Upper lobe of left lung (tissue), 6 donors: ENCODE measurements at regions not wholly inside any gene's neighbourhood (a gene's known extent, or its start where the extent isn't known, plus 50 kb on each side); places are given as distances from the start of the nearest gene placed in this dataset.

Experiments used
- ATAC-seq, 2 donors: fragments of 200-7000 bp; cut with Tn5 transposase; one replicate each; pipeline ENCODE4 v1.9.1; 2022; ENCODE audit warnings: mild to moderate bottlenecking in 2 of 2, moderate library complexity in 2 of 2; ENCODE audit not compliant: low FRiP score in 2 of 2
- DNase-seq, 2 donors: peaks; one replicate each; pipeline ENCODE4 v3.0.0-alpha.2; 2019 to 2020
- H3K27ac ChIP-seq, 4 donors: fragments of 200-600 bp; sonication (generic); one replicate each; pipeline ENCODE4 v1.5.1; 2016 to 2019
- H3K27me3 ChIP-seq, 4 donors: fragments of 200-600 bp; sonication (generic); one replicate each; pipeline ENCODE4 v1.5.1; 2017 to 2019
- H3K36me3 ChIP-seq, 4 donors: fragments of 200-600 bp; sonication (generic); one replicate each; pipeline ENCODE4 v1.5.1; 2016 to 2019
- H3K4me1 ChIP-seq, 4 donors: fragments of 200-600 bp; sonication (generic); one replicate each; pipeline ENCODE4 v1.5.1; 2018 to 2019
- H3K4me3 ChIP-seq, 4 donors: fragments of 200-600 bp; sonication (generic); one replicate each; pipeline ENCODE4 v1.5.1; 2017 to 2019; ENCODE audit warnings: mild to moderate bottlenecking in 2 of 4, moderate library complexity in 1 of 4
- H3K9me3 ChIP-seq, 4 donors: fragments of 200-600 bp; sonication (generic); one replicate each; pipeline ENCODE4 v1.5.1; 2018 to 2019
- EP300 ChIP-seq, 4 donors: sonication (generic); formaldehyde crosslinking; IDR thresholded peaks; one replicate each; pipeline ENCODE4 v1.5.1; 2017; ENCODE audit warnings: antibody characterized with exemption in 4 of 4, control low read depth in 2 of 4
- POLR2A ChIP-seq, 4 donors: fragments of 450-650 bp; IDR thresholded peaks; one replicate each; pipeline ENCODE4 v1.5.1; 2016 to 2017; ENCODE audit warnings: antibody characterized with exemption in 4 of 4, mild to moderate bottlenecking in 2 of 4
- POLR2AphosphoS5 ChIP-seq, 2 donors: sonication (generic); formaldehyde crosslinking; IDR thresholded peaks; one replicate each; pipeline ENCODE4 v1.5.1; 2017; ENCODE audit warnings: antibody characterized with exemption in 2 of 2
- WGBS, 2 donors: methylation state at CpG; one replicate each; pipeline ENCODE4 v1.1.5; 2017 to 2018; 5-methylcytosine and 5-hydroxymethylcytosine counted together
- TF ChIP-seq, protein P1 (sequence below), 6 experiments: fragments of 450-650 bp in 4 of 6; fragments of 200-600 bp in 2 of 6; sonication (generic) in 2 of 6; IDR thresholded peaks; one replicate each; pipeline ENCODE4 v1.5.1; 2016 to 2019; ENCODE audit warnings: antibody characterized with exemption in 6 of 6
- donor health status: DM: no; HTN: no; CAD: no; lungs with moderate emphysema.
- donor health status: DM: no; HTN: yes; CAD: no; lungs with severe emphysema.

DNA sequence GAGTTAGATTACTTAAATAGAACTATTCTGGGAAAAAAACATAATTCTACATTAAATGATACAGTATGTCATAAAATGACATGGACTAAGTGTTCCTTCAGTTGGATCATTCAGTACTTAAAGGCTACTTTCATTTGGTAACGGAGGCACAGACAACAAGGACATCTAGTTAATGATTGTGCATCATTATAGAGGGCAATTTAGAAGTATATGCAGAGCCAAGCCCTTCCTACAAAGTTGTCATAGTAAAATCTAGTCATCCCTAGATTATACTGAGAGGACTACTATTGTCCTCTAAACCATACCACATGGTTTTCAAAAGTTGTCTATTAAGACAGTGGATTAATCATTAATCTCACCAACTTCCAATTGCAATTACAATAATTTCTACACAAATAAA is 53.9 kb upstream of the STXBP5 start:
- 94 to 100% methylated on average over 1 of the region's 1 CpG for WGBS, 2 donors
- no peak for DNase-seq
- TF ChIP-seq EP300 (IDR thresholded peaks at IDR 0.05) (no peak), POLR2A (IDR thresholded peaks at IDR 0.05) (no peak), POLR2AphosphoS5 (IDR thresholded peaks at IDR 0.05) (no peak)
- TF ChIP-seq, protein P1, sequence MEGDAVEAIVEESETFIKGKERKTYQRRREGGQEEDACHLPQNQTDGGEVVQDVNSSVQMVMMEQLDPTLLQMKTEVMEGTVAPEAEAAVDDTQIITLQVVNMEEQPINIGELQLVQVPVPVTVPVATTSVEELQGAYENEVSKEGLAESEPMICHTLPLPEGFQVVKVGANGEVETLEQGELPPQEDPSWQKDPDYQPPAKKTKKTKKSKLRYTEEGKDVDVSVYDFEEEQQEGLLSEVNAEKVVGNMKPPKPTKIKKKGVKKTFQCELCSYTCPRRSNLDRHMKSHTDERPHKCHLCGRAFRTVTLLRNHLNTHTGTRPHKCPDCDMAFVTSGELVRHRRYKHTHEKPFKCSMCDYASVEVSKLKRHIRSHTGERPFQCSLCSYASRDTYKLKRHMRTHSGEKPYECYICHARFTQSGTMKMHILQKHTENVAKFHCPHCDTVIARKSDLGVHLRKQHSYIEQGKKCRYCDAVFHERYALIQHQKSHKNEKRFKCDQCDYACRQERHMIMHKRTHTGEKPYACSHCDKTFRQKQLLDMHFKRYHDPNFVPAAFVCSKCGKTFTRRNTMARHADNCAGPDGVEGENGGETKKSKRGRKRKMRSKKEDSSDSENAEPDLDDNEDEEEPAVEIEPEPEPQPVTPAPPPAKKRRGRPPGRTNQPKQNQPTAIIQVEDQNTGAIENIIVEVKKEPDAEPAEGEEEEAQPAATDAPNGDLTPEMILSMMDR (IDR thresholded peaks at IDR 0.05), result no peak

More for the DNA sequence above, 53.9 kb upstream of the STXBP5 start:
- no peaks in the 10 kb centered on the region for H3K4me1 ChIP-seq
- no peaks in the 10 kb centered on the region for H3K27me3 ChIP-seq
- no peak for ATAC-seq
- no peak overlapping the region for H3K27ac ChIP-seq
- no peaks in the 10 kb centered on the region for H3K36me3 ChIP-seq
- H3K9me3 ChIP-seq, result no peaks in the 10 kb centered on the region
- no peak overlapping the region for H3K4me3 ChIP-seq
